ENCODE measurements at regions not wholly inside any gene's neighbourhood (a gene's known extent, or its start where the extent isn't known, plus 50 kb on each side); places are given as distances from the start of the nearest gene placed in this dataset.
"Not testable (repeated sequence)": the region's sequence is repeated elsewhere in the genome, so short reads cannot be mapped to it uniquely, and the experiment has no call there.

GRCh38 chr19:30245401-30246039, 126.7 kb upstream of the ZNF536 start:
- DNase-seq: no peak

GRCh38 chr19:30249911-30250310, 122.3 kb upstream of the ZNF536 start:
- no peak for DNase-seq

GRCh38 chr19:30252214-30252613, 120.0 kb upstream of the ZNF536 start:
- no peak for DNase-seq

- no peak for DNase-seq
Observed at GRCh38 chr19:30253581-30253996, 118.6 kb upstream of the ZNF536 start.

GRCh38 chr19:30254158-30254557, 118.0 kb upstream of the ZNF536 start:
- DNase-seq: no peak

GRCh38 chr19:30254789-30255188, 117.4 kb upstream of the ZNF536 start:
- no peak for DNase-seq

GRCh38 chr19:30255791-30256495, 116.2 kb upstream of the ZNF536 start:
- DNase-seq: no peak

- DNase-seq: no peak
Observed at GRCh38 chr19:30256496-30256850, 115.7 kb upstream of the ZNF536 start.

- DNase-seq: no peak
Observed at GRCh38 chr19:30263830-30264381, 108.3 kb upstream of the ZNF536 start.

GRCh38 chr19:30265918-30266317, 106.3 kb upstream of the ZNF536 start:
- not testable (repeated sequence) for DNase-seq

GRCh38 chr19:30266687-30267086, 105.5 kb upstream of the ZNF536 start:
- no peak for DNase-seq

- no peak for DNase-seq
Observed at GRCh38 chr19:30267332-30267731, 104.9 kb upstream of the ZNF536 start.

GRCh38 chr19:30268601-30269000, 103.6 kb upstream of the ZNF536 start:
- DNase-seq: no peak

GRCh38 chr19:30269638-30270037, 102.5 kb upstream of the ZNF536 start:
- no peak for DNase-seq

- no peak for DNase-seq
Observed at GRCh38 chr19:30271816-30272215, 100.4 kb upstream of the ZNF536 start.

- no peak for DNase-seq
Observed at GRCh38 chr19:30272554-30272953, 99.6 kb upstream of the ZNF536 start.

GRCh38 chr19:30273184-30273583, 99.0 kb upstream of the ZNF536 start:
- DNase-seq: no peak

- no peak for DNase-seq
Observed at GRCh38 chr19:30274987-30275386, 97.2 kb upstream of the ZNF536 start.

GRCh38 chr19:30276011-30276882, 95.9 kb upstream of the ZNF536 start:
- no peak for DNase-seq

GRCh38 chr19:30276883-30277280, 95.3 kb upstream of the ZNF536 start:
- DNase-seq: no peak

GRCh38 chr19:30277941-30278881, 94.0 kb upstream of the ZNF536 start:
- DNase-seq: no peak

- no peak for DNase-seq
Observed at GRCh38 chr19:30278882-30279254, 93.3 kb upstream of the ZNF536 start.
